IgD-negative memory B cell (primary cell): ENCODE measurements at regions not wholly inside any gene's neighbourhood (a gene's known extent, or its start where the extent isn't known, plus 50 kb on each side); places are given as distances from the start of the nearest gene placed in this dataset.
"Not testable (repeated sequence)": the region's sequence is repeated elsewhere in the genome, so short reads cannot be mapped to it uniquely, and the experiment has no call there.

ENCODE experiments used
- H3K27ac Mint-ChIP-seq, 3 donors: one replicate each; pipeline ENCODE4 v1.8.0; 2020 to 2022; ENCODE audit warnings: mild to moderate bottlenecking in 3 of 3, mixed read lengths in 3 of 3, moderate library complexity in 1 of 3
- H3K27me3 Mint-ChIP-seq: one replicate; pipeline ENCODE4 v1.8.0; 2021; ENCODE audit warnings: mixed read lengths
- H3K36me3 Mint-ChIP-seq: one replicate; pipeline ENCODE4 v1.8.0; 2020; ENCODE audit warnings: mild to moderate bottlenecking, mixed read lengths
- H3K4me1 Mint-ChIP-seq, 3 donors: one replicate each; pipeline ENCODE4 v1.8.0; 2020 to 2022; ENCODE audit warnings: mixed read lengths in 3 of 3, mild to moderate bottlenecking in 1 of 3
- H3K4me3 Mint-ChIP-seq, 4 donors: one replicate each; pipeline ENCODE4 v1.8.0; 2020 to 2022; ENCODE audit warnings: mild to moderate bottlenecking in 4 of 4, mixed read lengths in 4 of 4, moderate library complexity in 3 of 4
- H3K9me3 Mint-ChIP-seq, 3 donors: one replicate each; pipeline ENCODE4 v1.8.0; 2020 to 2021; ENCODE audit warnings: mixed read lengths in 3 of 3, mild to moderate bottlenecking in 1 of 3

- Mint-ChIP-seq H3K9me3 (no peaks in the 10 kb centered on the region), H3K4me3 (no peak overlapping the region), H3K27ac (no peak overlapping the region), H3K36me3 (no peaks in the 10 kb centered on the region), H3K27me3 (no peaks in the 10 kb centered on the region), H3K4me1 (peaks cover 0 to 2% (median 0%) of the 10 kb centered on the region in 3 donors)
Measured at GRCh38 chr18:51490860-51491259, 293.4 kb upstream of the MEX3C start.

DNA sequence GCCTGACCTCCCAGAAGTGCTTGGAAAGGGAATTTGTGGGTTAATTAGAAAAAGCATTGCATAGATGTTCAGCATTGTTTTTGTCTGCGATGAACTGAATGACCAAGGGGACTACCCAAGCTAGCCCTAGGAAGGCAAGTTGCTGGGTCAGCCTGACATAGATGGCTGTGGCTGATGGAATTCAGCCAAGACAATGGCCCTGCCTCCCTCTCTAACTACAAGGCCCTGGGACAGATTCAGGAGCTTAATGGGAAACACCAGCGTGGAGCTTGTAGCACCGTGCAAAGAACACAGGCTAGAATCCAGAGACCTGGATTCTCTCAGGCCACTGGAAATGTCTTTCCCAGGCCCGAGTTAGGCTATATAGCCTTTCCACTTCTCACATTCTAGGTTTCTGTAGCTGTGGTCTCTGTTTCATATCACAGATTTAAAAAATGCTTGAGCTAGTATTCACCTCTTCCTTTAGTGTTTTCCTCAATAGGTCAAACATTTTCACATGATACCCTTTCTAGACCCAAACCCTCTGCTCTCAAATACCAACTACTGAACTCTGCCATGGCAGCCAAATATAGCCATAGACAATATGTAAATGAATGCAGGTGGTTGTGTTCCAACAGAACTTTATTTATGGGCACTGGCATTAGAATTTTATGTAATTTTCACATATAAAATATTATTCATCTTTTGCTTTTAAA, 294.3 kb upstream of the MEX3C start:
- no peaks in the 10 kb centered on the region for H3K4me1 Mint-ChIP-seq
- no peak overlapping the region for H3K27ac Mint-ChIP-seq
- H3K27me3 Mint-ChIP-seq = no peaks in the 10 kb centered on the region
- H3K4me3 Mint-ChIP-seq = no peak overlapping the region
- no peaks in the 10 kb centered on the region for H3K9me3 Mint-ChIP-seq
- H3K36me3 Mint-ChIP-seq = no peaks in the 10 kb centered on the region

- Mint-ChIP-seq H3K27ac (no peak overlapping the region), H3K9me3 (no peaks in the 10 kb centered on the region), H3K27me3 (peaks cover 6% of the 10 kb centered on the region), H3K36me3 (no peaks in the 10 kb centered on the region), H3K4me1 (no peaks in the 10 kb centered on the region), H3K4me3 (no peak overlapping the region)
Measured at GRCh38 chr18:51498085-51498855, 300.8 kb upstream of the MEX3C start.

DNA sequence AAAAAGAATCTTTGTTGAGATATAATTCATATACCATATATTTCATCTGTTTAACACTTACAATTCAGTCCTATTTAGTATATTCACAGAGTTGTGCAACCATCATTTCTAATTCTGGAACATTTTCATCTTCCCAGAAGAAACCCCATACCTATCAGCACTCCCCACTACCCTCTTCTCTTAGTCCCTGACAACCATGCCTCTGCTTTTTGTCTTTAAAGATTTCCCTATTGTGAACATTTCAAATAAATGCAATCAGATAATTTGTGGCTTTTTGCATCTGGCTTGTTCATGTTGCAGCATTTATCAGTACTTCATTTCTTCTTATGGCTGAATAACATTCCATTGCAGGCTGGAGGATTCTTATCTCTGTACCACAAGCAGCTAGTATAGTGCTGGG, 305.9 kb upstream of the MEX3C start:
- H3K36me3 Mint-ChIP-seq = no peaks in the 10 kb centered on the region
- no peak overlapping the region for H3K4me3 Mint-ChIP-seq
- H3K9me3 Mint-ChIP-seq = peaks cover 0 to 8% (median 2%) of the 10 kb centered on the region in 3 donors
- no peak overlapping the region for H3K27ac Mint-ChIP-seq
- peaks cover 4% of the 10 kb centered on the region for H3K27me3 Mint-ChIP-seq
- no peaks in the 10 kb centered on the region for H3K4me1 Mint-ChIP-seq

DNA sequence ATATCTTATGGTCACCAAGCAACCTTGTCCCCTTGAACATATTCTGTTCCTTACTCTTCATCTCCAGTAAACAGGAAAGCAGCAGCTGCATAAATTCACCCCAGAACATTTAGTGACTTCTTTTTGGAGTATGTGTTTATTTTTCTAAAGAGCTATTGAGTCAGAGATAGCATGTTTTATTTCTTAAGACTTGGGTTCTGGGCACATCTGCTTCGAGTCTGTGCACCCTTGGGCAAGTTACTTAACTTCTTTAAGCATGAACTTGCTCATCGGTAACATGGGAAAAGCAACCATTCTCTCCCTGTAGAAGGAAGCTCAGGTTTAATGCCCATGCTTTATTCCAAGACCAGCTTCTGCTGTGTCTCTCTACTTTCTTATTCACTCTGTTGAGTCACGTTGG, 309.3 kb upstream of the MEX3C start:
- peaks cover 2 to 12% (median 9%) of the 10 kb centered on the region in 3 donors for H3K9me3 Mint-ChIP-seq
- no peaks in the 10 kb centered on the region for H3K27me3 Mint-ChIP-seq
- H3K4me1 Mint-ChIP-seq = no peaks in the 10 kb centered on the region
- H3K27ac Mint-ChIP-seq = no peak overlapping the region
- H3K4me3 Mint-ChIP-seq = no peak overlapping the region
- peaks cover 2% of the 10 kb centered on the region for H3K36me3 Mint-ChIP-seq

DNA sequence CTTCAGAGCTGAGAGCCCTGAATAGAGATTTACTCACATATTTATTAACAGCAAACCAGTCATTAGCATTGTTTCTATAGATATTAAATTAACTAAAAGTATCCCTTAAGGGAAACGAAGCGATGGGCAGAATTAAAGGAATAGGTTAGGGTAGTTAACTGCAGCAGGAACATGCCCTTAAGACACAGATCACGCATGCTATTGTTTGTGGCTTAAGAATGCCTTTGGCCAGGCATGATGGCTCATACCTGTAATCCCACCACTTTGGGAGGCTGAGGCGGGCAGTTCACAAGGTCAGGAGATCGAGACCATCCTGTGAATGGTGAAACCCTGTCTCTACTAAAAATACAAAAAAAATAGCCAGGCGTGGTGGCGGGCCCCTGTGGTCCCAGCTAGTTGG, 310.9 kb upstream of the MEX3C start:
- H3K9me3 Mint-ChIP-seq = peaks cover 2 to 12% (median 12%) of the 10 kb centered on the region in 3 donors

GRCh38 chr18:51510020-51510419, 312.5 kb upstream of the MEX3C start:
- H3K4me3 Mint-ChIP-seq = no peak overlapping the region
- peaks cover 1% of the 10 kb centered on the region for H3K27me3 Mint-ChIP-seq
- H3K4me1 Mint-ChIP-seq = no peaks in the 10 kb centered on the region
- H3K27ac Mint-ChIP-seq = no peak overlapping the region
- peaks cover 2% of the 10 kb centered on the region for H3K36me3 Mint-ChIP-seq
- H3K9me3 Mint-ChIP-seq = peaks cover 2 to 12% (median 12%) of the 10 kb centered on the region in 3 donors

More for the DNA sequence above, 310.9 kb upstream of the MEX3C start:
- H3K4me1 Mint-ChIP-seq, H3K27ac Mint-ChIP-seq, H3K36me3 Mint-ChIP-seq, H3K4me3 Mint-ChIP-seq, H3K27me3 Mint-ChIP-seq: not testable (repeated sequence)

- Mint-ChIP-seq H3K36me3 (peaks cover 2% of the 10 kb centered on the region), H3K9me3 (peaks cover 0 to 12% (median 4%) of the 10 kb centered on the region in 3 donors), H3K4me3 (no peak overlapping the region), H3K27me3 (peaks cover 1% of the 10 kb centered on the region), H3K4me1 (no peaks in the 10 kb centered on the region), H3K27ac (no peak overlapping the region)
Measured at GRCh38 chr18:51513517-51513916, 316.0 kb upstream of the MEX3C start.

GRCh38 chr18:51514128-51514527, 316.6 kb upstream of the MEX3C start:
- H3K27me3 Mint-ChIP-seq = peaks cover 1% of the 10 kb centered on the region
- H3K9me3 Mint-ChIP-seq = peaks cover 0 to 8% (median under 1%) of the 10 kb centered on the region in 3 donors
- no peak overlapping the region for H3K4me3 Mint-ChIP-seq
- H3K4me1 Mint-ChIP-seq = no peaks in the 10 kb centered on the region
- peaks cover 2% of the 10 kb centered on the region for H3K36me3 Mint-ChIP-seq
- H3K27ac Mint-ChIP-seq = no peak overlapping the region

DNA sequence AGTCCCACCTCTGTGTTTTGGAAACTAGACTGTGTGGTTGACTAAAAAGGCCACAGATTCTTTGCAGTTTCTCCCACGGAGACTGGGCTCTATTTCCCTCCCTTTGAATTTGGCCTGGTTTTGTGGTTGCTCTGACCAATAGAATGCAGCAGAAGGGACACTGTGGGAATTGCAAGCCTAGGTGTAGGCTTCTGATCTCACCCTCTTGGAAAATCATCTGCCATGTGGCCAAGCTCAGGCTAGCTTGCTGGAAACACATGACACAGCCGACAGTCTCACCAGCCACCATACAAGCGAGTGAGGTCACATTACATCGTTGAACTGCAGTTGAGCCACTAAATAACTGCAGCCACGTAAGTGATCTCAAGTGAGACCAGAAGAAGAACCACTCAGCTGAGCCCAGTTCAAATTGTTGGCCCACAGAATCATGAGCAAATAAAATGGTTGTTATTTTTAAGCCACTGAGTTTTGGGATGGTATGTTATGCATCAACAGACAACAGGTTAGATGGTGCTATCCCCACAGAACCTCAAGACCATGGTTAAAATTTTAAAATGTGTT, 319.1 kb upstream of the MEX3C start:
- Mint-ChIP-seq H3K36me3 (no peaks in the 10 kb centered on the region), H3K27me3 (peaks cover 1% of the 10 kb centered on the region), H3K4me1 (peaks cover 0 to 1% (median 0%) of the 10 kb centered on the region in 3 donors), H3K27ac (no peak overlapping the region), H3K4me3 (no peak overlapping the region), H3K9me3 (peaks cover 0 to 3% (median 0%) of the 10 kb centered on the region in 3 donors)

DNA sequence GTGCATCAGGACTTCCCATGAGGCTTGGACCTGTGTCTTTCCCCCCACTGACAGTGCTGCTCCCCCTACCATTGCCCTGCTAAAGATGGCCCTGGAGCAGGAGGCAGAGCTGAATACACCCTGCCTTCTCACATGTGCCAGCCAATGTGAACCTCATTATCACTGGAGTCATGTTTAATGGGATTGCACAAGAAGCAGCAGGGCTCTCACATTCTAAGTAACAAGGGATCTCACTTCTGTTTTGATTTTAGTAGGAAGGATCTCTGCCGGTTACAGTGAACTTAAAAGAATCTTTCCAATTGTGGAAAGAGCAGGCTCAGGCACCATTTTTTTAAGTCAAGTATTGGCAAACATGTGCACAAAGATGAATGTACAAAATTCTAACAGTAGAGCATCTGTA, 322.1 kb upstream of the MEX3C start:
- Mint-ChIP-seq H3K27ac (no peak overlapping the region), H3K27me3 (peaks cover 1% of the 10 kb centered on the region), H3K4me1 (peaks cover 0 to 1% (median 0%) of the 10 kb centered on the region in 3 donors), H3K36me3 (no peaks in the 10 kb centered on the region), H3K4me3 (no peak overlapping the region), H3K9me3 (no peaks in the 10 kb centered on the region)

DNA sequence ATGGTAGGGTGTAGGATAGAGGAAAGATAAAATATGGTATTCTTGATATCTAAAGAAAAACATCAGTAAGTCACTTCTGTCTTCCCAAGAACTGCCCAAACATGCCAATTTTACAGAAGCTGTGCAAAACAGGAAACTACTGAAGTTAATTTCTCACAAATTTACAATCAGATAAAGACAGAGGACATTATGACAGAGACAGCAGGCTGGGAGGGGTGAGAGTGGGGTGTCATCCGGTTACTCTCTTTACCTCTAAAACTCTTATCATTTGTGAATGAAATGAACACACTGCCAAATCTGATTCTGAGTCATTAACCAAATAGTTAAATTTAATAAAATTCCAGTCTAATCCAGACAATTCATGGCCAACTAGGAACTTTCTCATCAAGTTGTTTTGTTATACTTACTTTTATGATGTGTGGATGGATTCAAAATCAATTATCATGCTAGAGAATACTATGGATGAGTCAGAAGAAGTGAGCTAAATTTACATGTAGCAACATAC, 323.2 kb upstream of the MEX3C start:
- Mint-ChIP-seq H3K36me3 (no peaks in the 10 kb centered on the region), H3K4me1 (peaks cover 0 to 1% (median 0%) of the 10 kb centered on the region in 3 donors), H3K27me3 (no peaks in the 10 kb centered on the region), H3K9me3 (no peaks in the 10 kb centered on the region), H3K27ac (no peak overlapping the region), H3K4me3 (no peak overlapping the region)

DNA sequence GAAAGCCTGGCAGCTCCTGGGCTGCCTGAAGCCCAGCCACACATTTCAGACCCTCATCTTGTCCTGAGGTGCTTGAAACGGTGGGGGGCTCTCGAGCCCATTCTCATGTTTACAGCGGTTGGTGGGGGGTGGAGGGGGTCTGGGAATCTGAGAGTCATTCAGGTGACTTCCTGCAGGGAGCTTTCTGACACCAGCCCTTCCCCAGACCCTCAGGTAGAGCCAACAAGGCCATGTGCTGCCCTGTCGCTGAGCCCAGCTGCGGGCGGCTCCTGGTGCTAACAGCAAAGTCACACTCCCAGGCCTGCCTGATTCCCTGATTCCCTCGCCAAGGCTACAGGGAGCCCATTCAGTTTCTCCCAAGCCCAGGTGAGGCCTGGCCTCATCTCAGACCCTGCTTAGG, 324.9 kb upstream of the MEX3C start:
- Mint-ChIP-seq H3K27ac (no peak overlapping the region), H3K36me3 (no peaks in the 10 kb centered on the region), H3K4me3 (no peak overlapping the region), H3K27me3 (no peaks in the 10 kb centered on the region), H3K4me1 (peaks cover 0 to 1% (median 0%) of the 10 kb centered on the region in 3 donors), H3K9me3 (no peaks in the 10 kb centered on the region)

DNA sequence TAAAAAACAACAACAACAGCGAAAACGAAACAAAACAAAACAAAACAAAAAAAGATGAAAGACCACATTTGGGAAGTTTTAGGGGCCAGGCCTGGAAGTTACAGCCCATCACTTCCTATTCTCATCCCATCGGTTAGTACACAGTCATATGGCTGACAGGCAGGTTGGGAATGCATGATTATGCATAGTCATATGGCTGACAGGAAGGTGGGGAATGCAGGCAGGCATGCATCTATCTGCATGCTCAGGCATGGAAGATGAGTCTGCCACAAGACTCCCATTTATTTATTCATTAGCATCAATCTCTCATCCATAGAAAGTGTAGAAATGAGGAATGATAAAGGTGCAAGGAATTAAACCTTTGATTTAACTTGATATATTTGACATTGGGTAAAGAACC, 325.3 kb upstream of the MEX3C start:
- Mint-ChIP-seq H3K27me3 (no peaks in the 10 kb centered on the region), H3K4me3 (no peak overlapping the region), H3K9me3 (no peaks in the 10 kb centered on the region), H3K4me1 (peaks cover 0 to 1% (median 0%) of the 10 kb centered on the region in 3 donors), H3K36me3 (no peaks in the 10 kb centered on the region), H3K27ac (no peak overlapping the region)

DNA sequence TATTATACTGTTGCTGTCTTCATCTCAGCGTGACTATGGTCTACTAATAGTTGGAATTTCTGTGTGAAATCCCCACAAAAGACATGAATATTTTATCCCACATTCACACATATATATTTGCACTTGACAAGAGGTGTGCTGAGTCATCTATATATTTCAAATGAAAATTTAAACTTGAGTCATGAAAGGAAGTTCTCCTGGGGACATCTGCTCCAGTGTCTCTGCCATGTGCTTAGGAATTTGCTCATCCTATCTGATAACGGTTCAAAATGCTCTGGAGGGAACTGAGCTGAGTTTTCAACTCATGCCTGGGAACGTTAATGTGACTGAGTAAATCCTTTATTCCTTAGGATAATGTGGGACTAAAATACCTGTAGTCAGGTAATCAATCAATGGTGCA, 326.2 kb upstream of the MEX3C start:
- Mint-ChIP-seq H3K27me3 (no peaks in the 10 kb centered on the region), H3K36me3 (no peaks in the 10 kb centered on the region), H3K4me3 (no peak overlapping the region), H3K4me1 (peaks cover 0 to 1% (median 0%) of the 10 kb centered on the region in 3 donors), H3K27ac (no peak overlapping the region), H3K9me3 (no peaks in the 10 kb centered on the region)
